HCT116 (cell line): ENCODE measurements at regions not wholly inside any gene's neighbourhood (a gene's known extent, or its start where the extent isn't known, plus 50 kb on each side); places are given as distances from the start of the nearest gene placed in this dataset.

ENCODE experiments used
- ATAC-seq: fragments of 200-7000 bp; cut with Tn5 transposase; 2 replicates; pipeline ENCODE4 v1.9.1; 2020; ENCODE audit warnings: mild to moderate bottlenecking, moderate library complexity
- BruUV-seq: library from RNA; stranded (reverse); fragments of 400-500 nt; replicated peaks from 2 replicates; lab custom pipeline; 2021; lab: Mats Ljungman, UMichigan
- CTCF ChIA-PET: fragments of 300-600 bp; sonication (Branson Sonifier 250); formaldehyde crosslinking; loops from one replicate; lab custom pipeline; 2021; ENCODE audit warnings: antibody characterized with exemption; lab: Charles Lee
- POLR2A ChIA-PET: fragments of 300-600, 350-600 bp; sonication (Branson Sonifier 250); formaldehyde crosslinking; loops from one replicate; lab custom pipeline; 2021; ENCODE audit warnings: antibody characterized with exemption; lab: Charles Lee
- RAD21 ChIA-PET, 2 experiments: fragments of 300-600 bp; sonication (Branson Sonifier 250); formaldehyde crosslinking; loops; one replicate each; lab custom pipeline; 2023; ENCODE audit warnings: low total read pairs in 2 of 2; ENCODE audit not compliant: uncharacterized antibody in 2 of 2, unreplicated experiment in 2 of 2, low non-redundant PET in 1 of 2; lab: Charles Lee
- DNase-seq: peaks from one replicate; pipeline ENCODE4 v3.0.0-alpha.2; 2010; ENCODE audit warnings: low read depth, low spot score
- H2AFZ ChIP-seq: fragments of 200-600 bp; shearing (Covaris generic), sonication (generic); 2 replicates; pipeline ENCODE4 v1.6.1; 2017; ENCODE audit warnings: low read depth, mixed run types, mixed read lengths, antibody characterized with exemption, low read length; ENCODE audit not compliant: poor library complexity, severe bottlenecking
- H3K27ac ChIP-seq: 2 replicates; pipeline ENCODE4 v1.5.1; 2012; ENCODE audit warnings: low read depth, low read length
- H3K27me3 ChIP-seq: fragments of 200-600 bp; sonication (generic); 2 replicates; pipeline ENCODE4 v1.6.1; 2016; ENCODE audit warnings: mixed run types, low read length, mixed read lengths; ENCODE audit not compliant: insufficient read depth
- H3K36me3 ChIP-seq, 2 experiments: fragments of 200-500 bp in 1 of 2; fragments of 200-600 bp in 1 of 2; sonication (Bioruptor generic) in 1 of 2; sonication (generic) in 1 of 2; 2 replicates each; pipeline versions ENCODE4 v1.5.1 to v1.6.1; 2014 to 2016; ENCODE audit warnings: low read length in 2 of 2, inconsistent platforms in 1 of 2, mixed read lengths in 1 of 2, mixed run types in 1 of 2; ENCODE audit not compliant: insufficient read depth in 2 of 2, control insufficient read depth in 1 of 2
- H3K4me1 ChIP-seq, 2 experiments: fragments of 200-600 bp in 1 of 2; sonication (generic) in 1 of 2; 2 replicates each; pipeline versions ENCODE4 v1.5.1 to v1.6.1; 2012 to 2017; ENCODE audit warnings: low read length in 2 of 2, inconsistent platforms in 1 of 2, mild to moderate bottlenecking in 1 of 2, mixed read lengths in 1 of 2, mixed run types in 1 of 2, moderate library complexity in 1 of 2; ENCODE audit not compliant: insufficient read depth in 2 of 2, control insufficient read depth in 1 of 2
- H3K4me2 ChIP-seq: fragments of 200-600 bp; sonication (generic); 2 replicates; pipeline ENCODE4 v1.6.1; 2017; ENCODE audit warnings: mixed run types, low read length, mixed read lengths
- H3K4me3 ChIP-seq, 2 experiments: fragments of 200-600 bp in 1 of 2; sonication (generic) in 1 of 2; replicated peaks in 1 of 2; 2 replicates each; pipeline ENCODE4 v1.5.1; 2011 to 2016; ENCODE audit warnings: low read length in 2 of 2, control low read depth in 1 of 2, low read depth in 1 of 2, mild to moderate bottlenecking in 1 of 2, mixed read lengths in 1 of 2, mixed run types in 1 of 2
- H3K79me2 ChIP-seq: fragments of 200-600 bp; sonication (generic); 2 replicates; pipeline ENCODE4 v1.6.1; 2017; ENCODE audit warnings: mild to moderate bottlenecking, mixed run types, low read length, moderate library complexity, mixed read lengths; ENCODE audit not compliant: insufficient read depth
- H3K9ac ChIP-seq: fragments of 200-600 bp; sonication (generic); 2 replicates; pipeline ENCODE4 v1.6.1; 2016; ENCODE audit warnings: low read length, mixed read lengths
- H3K9me2 ChIP-seq: fragments of 200-600 bp; sonication (generic), shearing (Covaris generic); 2 replicates; pipeline ENCODE4 v1.6.1; 2017; ENCODE audit warnings: mixed run types, mild to moderate bottlenecking, moderate library complexity; ENCODE audit not compliant: insufficient read depth
- H3K9me3 ChIP-seq, 2 experiments: fragments of 200-500 bp in 1 of 2; fragments of 200-600 bp in 1 of 2; sonication (Bioruptor generic) in 1 of 2; sonication (generic) in 1 of 2; 2 replicates each; pipeline ENCODE4 v1.6.1; 2014 to 2017; ENCODE audit warnings: low read length in 2 of 2, mixed read lengths in 2 of 2, inconsistent platforms in 1 of 2, low read depth in 1 of 2, mild to moderate bottlenecking in 1 of 2, mixed run types in 1 of 2, moderate library complexity in 1 of 2; ENCODE audit not compliant: control insufficient read depth in 1 of 2, insufficient read depth in 1 of 2
- H4K20me1 ChIP-seq: fragments of 200-600 bp; sonication (generic), shearing (Covaris generic); 2 replicates; pipeline ENCODE4 v1.6.1; 2017; ENCODE audit warnings: mixed run types, mild to moderate bottlenecking, moderate library complexity; ENCODE audit not compliant: insufficient read depth
- ATF3 ChIP-seq: IDR thresholded peaks from 2 replicates; pipeline ENCODE4 v1.6.1; 2012
- CBX3 ChIP-seq: IDR thresholded peaks from 2 replicates; pipeline ENCODE4 v1.6.1; 2012; ENCODE audit warnings: low read depth
- CEBPB ChIP-seq: IDR thresholded peaks from 2 replicates; pipeline ENCODE4 v1.6.1; 2012; ENCODE audit warnings: low read depth
- ELF1 ChIP-seq: IDR thresholded peaks from 2 replicates; pipeline ENCODE4 v1.6.1; 2012; ENCODE audit warnings: low read depth, borderline replicate concordance
- EZH2 ChIP-seq: fragments of 200-600 bp; sonication (generic); IDR thresholded peaks from 2 replicates; pipeline ENCODE4 v1.6.1; 2017; ENCODE audit warnings: antibody characterized with exemption, mixed run types
- FOSL1 ChIP-seq: IDR thresholded peaks from 2 replicates; pipeline ENCODE4 v1.6.1; 2012; ENCODE audit warnings: low read depth
- MAX ChIP-seq: IDR thresholded peaks from 2 replicates; pipeline ENCODE4 v1.6.1; 2012
- POLR2A ChIP-seq: IDR thresholded peaks from 2 replicates; pipeline ENCODE4 v1.7.0; 2011; ENCODE audit warnings: borderline replicate concordance; ENCODE audit not compliant: insufficient read depth, insufficient read length; ENCODE audit errors: extremely low read depth
- POLR2AphosphoS5 ChIP-seq: IDR thresholded peaks from 2 replicates; pipeline ENCODE4 v1.6.1; 2011; ENCODE audit warnings: mild to moderate bottlenecking, low read depth, low read length, moderate library complexity
- RAD21 ChIP-seq: IDR thresholded peaks from 2 replicates; pipeline ENCODE4 v1.6.1; 2012; ENCODE audit warnings: low read depth, mild to moderate bottlenecking
- REST ChIP-seq: IDR thresholded peaks from 2 replicates; pipeline ENCODE4 v1.6.1; 2012; ENCODE audit warnings: low read depth
- SIN3A ChIP-seq: IDR thresholded peaks from 2 replicates; pipeline ENCODE4 v1.6.1; 2012; ENCODE audit warnings: low read depth
- SP1 ChIP-seq: IDR thresholded peaks from 2 replicates; pipeline ENCODE4 v1.6.1; 2012; ENCODE audit warnings: low read depth
- SRF ChIP-seq: IDR thresholded peaks from 2 replicates; pipeline ENCODE4 v1.6.1; 2012; ENCODE audit warnings: low read depth
- TCF7L2 ChIP-seq: IDR thresholded peaks from 2 replicates; pipeline ENCODE4 v1.7.0; 2011; ENCODE audit warnings: borderline replicate concordance, inconsistent platforms; ENCODE audit not compliant: insufficient read depth, insufficient read length; ENCODE audit errors: extremely low read depth
- ZFX ChIP-seq: fragments of 450-650 bp; IDR thresholded peaks from 2 replicates; pipeline ENCODE4 v1.6.1; 2017
- ZNF274 ChIP-seq: fragments of 200-500 bp; sonication (Bioruptor generic); IDR thresholded peaks from 2 replicates; pipeline ENCODE4 v1.6.1; 2014; ENCODE audit warnings: mild to moderate bottlenecking, low read depth, low read length, inconsistent platforms
- intact Hi-C: fragments of 100-400 bp; cut with micrococcal nuclease; formaldehyde crosslinking; loops from 2 replicates; pipeline ENCODE4 v1.10.0; 2022
- TF ChIP-seq, protein P1 (sequence below), 3 experiments: fragments of 200-600 bp in 1 of 3; sonication (generic) in 1 of 3; IDR thresholded peaks in 2 of 3; conservative IDR thresholded peaks in 1 of 3; 2 replicates each; pipeline ENCODE4 v1.5.1; 2012 to 2017; ENCODE audit warnings: low read depth in 2 of 3, low read length in 2 of 3, antibody characterized with exemption in 1 of 3, borderline replicate concordance in 1 of 3, control low read depth in 1 of 3, mild to moderate bottlenecking in 1 of 3, mixed read lengths in 1 of 3, mixed run types in 1 of 3, moderate library complexity in 1 of 3; ENCODE audit not compliant: insufficient read depth in 1 of 3
- TF ChIP-seq, protein P2 (sequence below): IDR thresholded peaks from 2 replicates; pipeline ENCODE4 v1.6.1; 2011; ENCODE audit warnings: mild to moderate bottlenecking, low read length, moderate library complexity; ENCODE audit not compliant: insufficient replicate concordance; ENCODE audit errors: extremely low read depth

GRCh38 chr2:59665021-59665420 lies 888.4 kb downstream of the BCL11A start:
- intact Hi-C loops = no loop called here
- CTCF ChIA-PET = no interaction called here
- RAD21 ChIA-PET = no interaction called here
- Histone ChIP-seq H2AFZ (no peak overlapping the region), H3K4me3 (no peak overlapping the region), H3K79me2 (no peaks in the 10 kb centered on the region), H4K20me1 (no peaks in the 10 kb centered on the region), H3K4me1 (no peaks in the 10 kb centered on the region), H3K4me2 (no peak overlapping the region), H3K9me3 (peaks cover 0 to 6% of the 10 kb centered on the region in 2 experiments; a peak in 1 of 4 replicates), H3K9ac (no peak overlapping the region), H3K27me3 (no peaks in the 10 kb centered on the region), H3K27ac (no peak overlapping the region), H3K36me3 (no peaks in the 10 kb centered on the region), H3K9me2 (no peaks in the 10 kb centered on the region)
- no TSS peak for BruUV-seq
- DNase-seq = no peak
- TF ChIP-seq, protein P1, sequence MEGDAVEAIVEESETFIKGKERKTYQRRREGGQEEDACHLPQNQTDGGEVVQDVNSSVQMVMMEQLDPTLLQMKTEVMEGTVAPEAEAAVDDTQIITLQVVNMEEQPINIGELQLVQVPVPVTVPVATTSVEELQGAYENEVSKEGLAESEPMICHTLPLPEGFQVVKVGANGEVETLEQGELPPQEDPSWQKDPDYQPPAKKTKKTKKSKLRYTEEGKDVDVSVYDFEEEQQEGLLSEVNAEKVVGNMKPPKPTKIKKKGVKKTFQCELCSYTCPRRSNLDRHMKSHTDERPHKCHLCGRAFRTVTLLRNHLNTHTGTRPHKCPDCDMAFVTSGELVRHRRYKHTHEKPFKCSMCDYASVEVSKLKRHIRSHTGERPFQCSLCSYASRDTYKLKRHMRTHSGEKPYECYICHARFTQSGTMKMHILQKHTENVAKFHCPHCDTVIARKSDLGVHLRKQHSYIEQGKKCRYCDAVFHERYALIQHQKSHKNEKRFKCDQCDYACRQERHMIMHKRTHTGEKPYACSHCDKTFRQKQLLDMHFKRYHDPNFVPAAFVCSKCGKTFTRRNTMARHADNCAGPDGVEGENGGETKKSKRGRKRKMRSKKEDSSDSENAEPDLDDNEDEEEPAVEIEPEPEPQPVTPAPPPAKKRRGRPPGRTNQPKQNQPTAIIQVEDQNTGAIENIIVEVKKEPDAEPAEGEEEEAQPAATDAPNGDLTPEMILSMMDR (IDR thresholded peaks at IDR 0.05 in 2 of 3, conservative IDR thresholded peaks at IDR 0.05 in 1 of 3; ENCODE audit: borderline replicate concordance in 1 of 3, insufficient read depth in 1 of 3, low read depth in 2 of 3, low read length in 2 of 3) = no peak
- TF ChIP-seq ZFX (no peak), FOSL1 (no peak), TCF7L2 (no peak), SP1 (no peak), ZNF274 (no peak), CEBPB (no peak), SRF (no peak), SIN3A (no peak), POLR2A (no peak), POLR2AphosphoS5 (no peak), MAX (no peak), ATF3 (no peak), ELF1 (no peak), EZH2 (no peak), RAD21 (no peak), REST (no peak), CBX3 (no peak)
- TF ChIP-seq, protein P2, sequence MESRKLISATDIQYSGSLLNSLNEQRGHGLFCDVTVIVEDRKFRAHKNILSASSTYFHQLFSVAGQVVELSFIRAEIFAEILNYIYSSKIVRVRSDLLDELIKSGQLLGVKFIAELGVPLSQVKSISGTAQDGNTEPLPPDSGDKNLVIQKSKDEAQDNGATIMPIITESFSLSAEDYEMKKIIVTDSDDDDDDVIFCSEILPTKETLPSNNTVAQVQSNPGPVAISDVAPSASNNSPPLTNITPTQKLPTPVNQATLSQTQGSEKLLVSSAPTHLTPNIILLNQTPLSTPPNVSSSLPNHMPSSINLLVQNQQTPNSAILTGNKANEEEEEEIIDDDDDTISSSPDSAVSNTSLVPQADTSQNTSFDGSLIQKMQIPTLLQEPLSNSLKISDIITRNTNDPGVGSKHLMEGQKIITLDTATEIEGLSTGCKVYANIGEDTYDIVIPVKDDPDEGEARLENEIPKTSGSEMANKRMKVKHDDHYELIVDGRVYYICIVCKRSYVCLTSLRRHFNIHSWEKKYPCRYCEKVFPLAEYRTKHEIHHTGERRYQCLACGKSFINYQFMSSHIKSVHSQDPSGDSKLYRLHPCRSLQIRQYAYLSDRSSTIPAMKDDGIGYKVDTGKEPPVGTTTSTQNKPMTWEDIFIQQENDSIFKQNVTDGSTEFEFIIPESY = no peak
- POLR2A ChIA-PET = no interaction called here
- ATAC-seq = no peak
